Fibroblast of lung (primary cell): ENCODE measurements at regions not wholly inside any gene's neighbourhood (a gene's known extent, or its start where the extent isn't known, plus 50 kb on each side); places are given as distances from the start of the nearest gene placed in this dataset.

Experiments
- DNase-seq, 2 donors: peaks; one replicate each; pipeline versions ENCODE4 v3.0.0 to v3.0.0-alpha.2; 2010; ENCODE audit warnings: low read depth in 2 of 2
- H2AFZ ChIP-seq: 2 replicates; pipeline ENCODE4 v1.5.1; 2012; ENCODE audit warnings: low read length, control low read depth, inconsistent platforms
- H3K27ac ChIP-seq: 2 replicates; pipeline ENCODE4 v1.5.1; 2011; ENCODE audit warnings: low read length, control low read depth; ENCODE audit not compliant: insufficient read depth
- H3K27me3 ChIP-seq: 2 replicates; pipeline ENCODE4 v1.5.1; 2011; ENCODE audit warnings: mild to moderate bottlenecking, low read length; ENCODE audit not compliant: control insufficient read depth, insufficient read depth
- H3K36me3 ChIP-seq: 2 replicates; pipeline ENCODE4 v1.5.1; 2011; ENCODE audit warnings: low read length; ENCODE audit not compliant: control insufficient read depth, insufficient read depth
- H3K4me1 ChIP-seq: 2 replicates; pipeline ENCODE4 v1.5.1; 2011; ENCODE audit warnings: low read length; ENCODE audit not compliant: control insufficient read depth, insufficient read depth; ENCODE audit errors: extremely low read depth
- H3K4me2 ChIP-seq: 2 replicates; pipeline ENCODE4 v1.5.1; 2011; ENCODE audit warnings: low read length, control low read depth; ENCODE audit not compliant: insufficient read depth; ENCODE audit errors: extremely low read depth
- H3K4me3 ChIP-seq, 4 experiments: fragments of 200-600 bp in 1 of 4; sonication (generic) in 1 of 4; replicated peaks in 1 of 4; 2 replicates each; pipeline ENCODE4 v1.5.1; 2011 to 2016; ENCODE audit warnings: low read length in 4 of 4, low read depth in 3 of 4, mild to moderate bottlenecking in 3 of 4, control low read depth in 2 of 4, inconsistent platforms in 1 of 4, mixed read lengths in 1 of 4; ENCODE audit not compliant: insufficient read depth in 1 of 4; ENCODE audit errors: control extremely low read depth in 1 of 4
- H3K79me2 ChIP-seq: 2 replicates; pipeline ENCODE4 v1.5.1; 2012; ENCODE audit warnings: mild to moderate bottlenecking, low read length, inconsistent platforms; ENCODE audit not compliant: control insufficient read depth, insufficient read depth
- H3K9ac ChIP-seq: 2 replicates; pipeline ENCODE4 v1.5.1; 2011; ENCODE audit warnings: mild to moderate bottlenecking, low read length, control low read depth; ENCODE audit not compliant: insufficient read depth
- H3K9me3 ChIP-seq: 2 replicates; pipeline ENCODE4 v1.5.1; 2012; ENCODE audit warnings: low read depth, low read length; ENCODE audit not compliant: control insufficient read depth, insufficient read depth
- H4K20me1 ChIP-seq: 2 replicates; pipeline ENCODE4 v1.5.1; 2011; ENCODE audit warnings: low read length; ENCODE audit not compliant: control insufficient read depth, insufficient read depth; ENCODE audit errors: extremely low read depth
- EZH2 ChIP-seq: IDR thresholded peaks from 2 replicates; pipeline ENCODE4 v1.5.1; 2012; ENCODE audit warnings: low read length, control low read depth, mild to moderate bottlenecking; ENCODE audit errors: missing control alignments
- TF ChIP-seq, protein P1 (sequence below), 2 donors: IDR thresholded peaks in 1 of 2; conservative IDR thresholded peaks in 1 of 2; 1 replicate in 1 of 2; 2 replicates in 1 of 2; pipeline ENCODE4 v1.5.1; 2011 to 2012; ENCODE audit warnings: low read length in 2 of 2, control low read depth in 1 of 2, inconsistent platforms in 1 of 2, low read depth in 1 of 2, mild to moderate bottlenecking in 1 of 2

DNA sequence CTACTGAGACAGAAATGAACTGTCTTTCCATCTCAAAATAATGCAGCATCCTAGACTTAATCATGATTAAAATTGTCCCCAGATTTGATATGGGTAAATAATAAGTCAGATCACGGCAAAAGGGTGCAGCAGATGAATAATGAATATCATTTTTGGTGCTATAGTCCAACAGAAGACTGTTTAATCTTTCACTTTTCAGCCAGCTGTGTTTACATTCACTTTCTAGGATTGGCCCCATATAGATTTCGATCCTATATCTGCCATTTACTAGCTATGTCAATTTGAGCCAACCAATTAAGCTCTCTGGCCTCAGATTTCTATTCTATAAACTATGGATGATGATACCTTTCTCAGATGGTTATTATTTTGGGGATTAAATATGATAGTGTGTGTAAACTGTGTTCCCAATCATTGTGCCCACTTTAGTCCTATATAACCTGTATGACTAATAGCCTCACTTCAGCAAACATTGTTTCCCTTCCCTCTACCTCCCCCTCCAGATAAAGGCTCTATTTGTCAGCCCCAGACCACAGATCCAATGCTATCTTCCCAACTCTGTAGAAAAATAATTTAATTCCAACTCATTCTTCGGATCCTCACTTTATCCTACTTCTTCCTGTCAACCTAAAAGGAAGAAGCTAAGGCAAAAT lies 53.6 kb upstream of the NT5E start:
- H2AFZ ChIP-seq, result no peak overlapping the region
- no peak overlapping the region for H3K4me2 ChIP-seq
- H4K20me1 ChIP-seq, result no peaks in the 10 kb centered on the region
- H3K9ac ChIP-seq, result no peak overlapping the region
- no peak overlapping the region for H3K27ac ChIP-seq
- no peaks in the 10 kb centered on the region for H3K36me3 ChIP-seq
- H3K27me3 ChIP-seq, result no peaks in the 10 kb centered on the region
- TF ChIP-seq EZH2, result no peak
- H3K4me3 ChIP-seq, result no peak overlapping the region
- DNase-seq, result no peak
- no peaks in the 10 kb centered on the region for H3K9me3 ChIP-seq
- H3K79me2 ChIP-seq, result no peaks in the 10 kb centered on the region
- H3K4me1 ChIP-seq, result no peaks in the 10 kb centered on the region

DNA sequence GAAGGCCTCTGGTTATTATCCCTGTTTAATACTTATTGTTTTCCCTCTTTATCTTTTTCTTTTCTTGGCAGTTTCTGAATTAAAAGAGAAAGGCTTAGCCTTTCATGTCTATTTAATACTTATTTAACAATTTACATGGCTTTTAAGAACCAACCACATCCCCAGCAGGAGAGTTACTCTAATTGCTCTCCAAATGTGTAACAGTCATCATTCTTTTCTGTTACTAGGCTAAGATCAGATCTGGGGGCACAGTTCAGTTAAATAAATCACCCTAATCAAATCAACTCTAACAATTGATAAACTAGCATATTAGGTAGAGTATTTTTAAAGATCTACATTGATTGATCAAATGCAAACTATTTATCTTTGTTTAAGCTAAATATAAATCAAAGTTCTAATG lies 54.1 kb upstream of the NT5E start:
- Histone ChIP-seq H4K20me1 (no peaks in the 10 kb centered on the region), H3K4me1 (no peaks in the 10 kb centered on the region), H3K36me3 (no peaks in the 10 kb centered on the region), H3K4me3 (no peak overlapping the region), H3K4me2 (no peak overlapping the region), H3K79me2 (no peaks in the 10 kb centered on the region), H3K9me3 (no peaks in the 10 kb centered on the region), H3K27ac (no peak overlapping the region), H2AFZ (no peak overlapping the region), H3K27me3 (no peaks in the 10 kb centered on the region), H3K9ac (no peak overlapping the region)
- TF ChIP-seq EZH2, result no peak
- TF ChIP-seq, protein P1, sequence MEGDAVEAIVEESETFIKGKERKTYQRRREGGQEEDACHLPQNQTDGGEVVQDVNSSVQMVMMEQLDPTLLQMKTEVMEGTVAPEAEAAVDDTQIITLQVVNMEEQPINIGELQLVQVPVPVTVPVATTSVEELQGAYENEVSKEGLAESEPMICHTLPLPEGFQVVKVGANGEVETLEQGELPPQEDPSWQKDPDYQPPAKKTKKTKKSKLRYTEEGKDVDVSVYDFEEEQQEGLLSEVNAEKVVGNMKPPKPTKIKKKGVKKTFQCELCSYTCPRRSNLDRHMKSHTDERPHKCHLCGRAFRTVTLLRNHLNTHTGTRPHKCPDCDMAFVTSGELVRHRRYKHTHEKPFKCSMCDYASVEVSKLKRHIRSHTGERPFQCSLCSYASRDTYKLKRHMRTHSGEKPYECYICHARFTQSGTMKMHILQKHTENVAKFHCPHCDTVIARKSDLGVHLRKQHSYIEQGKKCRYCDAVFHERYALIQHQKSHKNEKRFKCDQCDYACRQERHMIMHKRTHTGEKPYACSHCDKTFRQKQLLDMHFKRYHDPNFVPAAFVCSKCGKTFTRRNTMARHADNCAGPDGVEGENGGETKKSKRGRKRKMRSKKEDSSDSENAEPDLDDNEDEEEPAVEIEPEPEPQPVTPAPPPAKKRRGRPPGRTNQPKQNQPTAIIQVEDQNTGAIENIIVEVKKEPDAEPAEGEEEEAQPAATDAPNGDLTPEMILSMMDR (conservative IDR thresholded peaks at IDR 0.05 in 1 of 2, IDR thresholded peaks at IDR 0.05 in 1 of 2; ENCODE audit: low read depth in 1 of 2, low read length in 2 of 2), result no peak
- DNase-seq, result no peak

DNA sequence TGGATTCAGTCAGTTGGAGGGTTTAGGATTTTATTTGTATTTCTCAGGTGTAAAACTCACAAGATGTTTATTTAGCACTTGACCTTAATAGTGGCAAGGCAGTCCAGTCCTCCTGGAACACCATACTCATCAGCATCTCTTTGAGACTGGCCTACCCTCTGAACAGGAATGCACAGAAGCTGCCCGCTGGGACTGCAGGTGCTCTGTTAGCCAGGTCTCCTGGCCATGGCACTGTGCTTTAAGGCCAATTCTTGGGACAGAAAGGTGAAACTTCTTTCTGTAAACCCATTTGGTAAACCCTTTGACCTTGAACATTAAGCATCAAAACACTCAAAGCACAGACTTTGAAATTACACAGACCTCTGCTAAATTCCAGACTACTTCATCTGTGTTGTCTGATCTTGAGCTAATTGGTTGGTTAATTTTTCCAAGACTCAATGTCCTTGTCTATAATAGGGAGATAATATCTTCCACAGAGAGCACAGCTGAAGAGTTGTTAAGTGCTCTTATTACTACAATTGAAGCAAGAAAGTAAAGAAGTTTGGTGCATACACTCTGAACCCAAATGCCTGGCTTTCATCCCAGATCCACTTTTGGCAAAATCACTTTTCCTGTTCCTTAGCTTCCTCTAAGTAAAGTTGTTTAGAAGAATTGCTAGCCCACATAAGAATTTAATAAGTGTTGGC lies 54.9 kb upstream of the NT5E start:
- Histone ChIP-seq H2AFZ (no peak overlapping the region), H3K27me3 (no peaks in the 10 kb centered on the region)
- DNase-seq, result peak; percentile 44 to 67

More for the DNA sequence above, 54.9 kb upstream of the NT5E start:
- no peaks in the 10 kb centered on the region for H3K9me3 ChIP-seq
- H3K79me2 ChIP-seq, result no peaks in the 10 kb centered on the region
- H3K4me1 ChIP-seq, result peaks cover 2% of the 10 kb centered on the region
- no peak overlapping the region for H3K4me2 ChIP-seq
- H3K9ac ChIP-seq, result no peak overlapping the region
- H3K36me3 ChIP-seq, result no peaks in the 10 kb centered on the region
- TF ChIP-seq EZH2, result no peak
- TF ChIP-seq, protein P1 (conservative IDR thresholded peaks at IDR 0.05 in 1 of 2, IDR thresholded peaks at IDR 0.05 in 1 of 2; ENCODE audit: low read depth in 1 of 2, low read length in 2 of 2), result no peak
- no peak overlapping the region for H3K4me3 ChIP-seq
- H4K20me1 ChIP-seq, result no peaks in the 10 kb centered on the region
- H3K27ac ChIP-seq, result no peak overlapping the region
